ENCODE measurements at regions not wholly inside any gene's neighbourhood (a gene's known extent, or its start where the extent isn't known, plus 50 kb on each side); places are given as distances from the start of the nearest gene placed in this dataset.

GRCh38 chr6:23365732-23366131, 760.3 kb upstream of the NRSN1 start:
- CTCF ChIA-PET: no interaction called here

GRCh38 chr6:23367311-23367710, 758.7 kb upstream of the NRSN1 start:
- no peak overlapping the region for H3K27ac ChIP-seq
- FAIRE-seq (no peak), ATAC-seq (no peak), DNase-seq (ENCODE audit: low read depth in 1 of 2, low spot score in 1 of 2) (no peak)
- H3K4me1 ChIP-seq: no peaks in the 10 kb centered on the region
- CTCF ChIA-PET: no interaction called here
- no peaks in the 10 kb centered on the region for H3K9me3 ChIP-seq
- 0% methylated on average over 1 of the region's 1 CpG for WGBS (ENCODE audit: missing lambda C conversion rate)
- no peak overlapping the region for H3K4me2 ChIP-seq
- H3K4me3 ChIP-seq: no peak overlapping the region
- POLR2A ChIA-PET: no interaction called here
- TF ChIP-seq CHD2 (IDR thresholded peaks at IDR 0.05; ENCODE audit: low read length, partially characterized antibody) (no peak), CEBPB (IDR thresholded peaks at IDR 0.05) (no peak), BHLHE40 (IDR thresholded peaks at IDR 0.05; ENCODE audit: low read depth, low read length) (no peak), EHMT2 (IDR thresholded peaks at IDR 0.05; ENCODE audit: low read depth) (no peak), REST (IDR thresholded peaks at IDR 0.05) (no peak), MYC (IDR thresholded peaks at IDR 0.05; ENCODE audit: borderline replicate concordance, low read length) (no peak), CHD4 (IDR thresholded peaks at IDR 0.05; ENCODE audit: borderline replicate concordance) (no peak), NR3C1 (IDR thresholded peaks at IDR 0.05) (no peak), BCL3 (IDR thresholded peaks at IDR 0.05) (no peak), TP53 (CRISPR knock-in tag; IDR thresholded peaks at IDR 0.05) (no peak), FOXS1 (CRISPR knock-in tag; IDR thresholded peaks at IDR 0.05) (no peak), CBX8 (IDR thresholded peaks at IDR 0.05) (no peak), ZSCAN20 (CRISPR knock-in tag; IDR thresholded peaks at IDR 0.05) (no peak), JUNB (IDR thresholded peaks at IDR 0.05) (no peak), ZC3H11A (IDR thresholded peaks at IDR 0.05) (no peak)

More at GRCh38 chr6:23365732-23366131, 760.3 kb upstream of the NRSN1 start:
- DNase-seq (ENCODE audit: low read depth in 1 of 2, low spot score in 1 of 2): no peak
- 8% methylated on average over 1 of the region's 1 CpG for WGBS (ENCODE audit: missing lambda C conversion rate)
- no peaks in the 10 kb centered on the region for H3K4me1 ChIP-seq
- H3K4me3 ChIP-seq: no peak overlapping the region
- POLR2A ChIA-PET: no interaction called here
- FAIRE-seq: no peak
- no peak overlapping the region for H3K4me2 ChIP-seq
- no peak overlapping the region for H3K27ac ChIP-seq
- ATAC-seq: no peak
- no peaks in the 10 kb centered on the region for H3K9me3 ChIP-seq
- no peak for TF ChIP-seq HDAC2 (IDR thresholded peaks at IDR 0.05)

GRCh38 chr6:23368557-23368956, 757.5 kb upstream of the NRSN1 start:
- DNase-seq (ENCODE audit: low read depth in 1 of 2, low spot score in 1 of 2) (no peak), FAIRE-seq (no peak), ATAC-seq (no peak)
- no peaks in the 10 kb centered on the region for H3K4me1 ChIP-seq
- CTCF ChIA-PET: no interaction called here
- H3K4me3 ChIP-seq: no peak overlapping the region
- no peaks in the 10 kb centered on the region for H3K9me3 ChIP-seq
- H3K27ac ChIP-seq: no peak overlapping the region
- 17% methylated on average over 1 of the region's 1 CpG for WGBS (ENCODE audit: missing lambda C conversion rate)
- POLR2A ChIA-PET: no interaction called here
- no peak overlapping the region for H3K4me2 ChIP-seq
- TF ChIP-seq MAZ (IDR thresholded peaks at IDR 0.05; ENCODE audit: borderline replicate concordance, low read depth, low read length) (no peak), ATOH8 (CRISPR knock-in tag; IDR thresholded peaks at IDR 0.05; ENCODE audit: low read depth) (no peak), PBX3 (IDR thresholded peaks at IDR 0.05) (no peak), ESRRA (IDR thresholded peaks at IDR 0.05; ENCODE audit: borderline replicate concordance, low read length) (no peak), ZNF302 (CRISPR knock-in tag; IDR thresholded peaks at IDR 0.05) (no peak), SREBF2 (IDR thresholded peaks at IDR 0.05) (no peak), EHMT2 (IDR thresholded peaks at IDR 0.05; ENCODE audit: low read depth) (no peak), EP300 (IDR thresholded peaks at IDR 0.05) (no peak), RFX5 (IDR thresholded peaks at IDR 0.05) (no peak), RARB (CRISPR knock-in tag; IDR thresholded peaks at IDR 0.05) (no peak), TP53 (CRISPR knock-in tag; IDR thresholded peaks at IDR 0.05) (no peak), BCL3 (IDR thresholded peaks at IDR 0.05) (no peak), NR3C1 (IDR thresholded peaks at IDR 0.05) (no peak), FOSB (CRISPR knock-in tag; IDR thresholded peaks at IDR 0.05) (no peak), HEYL (CRISPR knock-in tag; IDR thresholded peaks at IDR 0.05) (no peak), RCOR1 (IDR thresholded peaks at IDR 0.05; ENCODE audit: low read depth, low read length) (no peak), HES2 (IDR thresholded peaks at IDR 0.05) (no peak)

All from A549 (cell line).